Glutamatergic neuron (in vitro differentiated cells): ENCODE measurements at regions not wholly inside any gene's neighbourhood (a gene's known extent, or its start where the extent isn't known, plus 50 kb on each side); places are given as distances from the start of the nearest gene placed in this dataset.

Experiments used
- DNase-seq: peaks from one replicate; pipeline ENCODE4 v3.0.0; 2022
- H3K27ac Mint-ChIP-seq: one replicate; pipeline ENCODE4 v1.8.0; 2020; ENCODE audit warnings: mild to moderate bottlenecking, mixed read lengths, inconsistent platforms; ENCODE audit not compliant: unreplicated experiment
- H3K27me3 Mint-ChIP-seq: one replicate; pipeline ENCODE4 v1.8.0; 2020; ENCODE audit warnings: mild to moderate bottlenecking, moderate library complexity, mixed read lengths, inconsistent platforms; ENCODE audit not compliant: unreplicated experiment
- H3K36me3 Mint-ChIP-seq: one replicate; pipeline ENCODE4 v1.8.0; 2020; ENCODE audit warnings: mild to moderate bottlenecking, mixed read lengths, inconsistent platforms; ENCODE audit not compliant: unreplicated experiment
- H3K4me1 Mint-ChIP-seq: one replicate; pipeline ENCODE4 v1.8.0; 2020; ENCODE audit warnings: mild to moderate bottlenecking, low read depth, mixed read lengths, inconsistent platforms; ENCODE audit not compliant: unreplicated experiment
- H3K4me3 Mint-ChIP-seq: one replicate; pipeline ENCODE4 v1.8.0; 2020; ENCODE audit warnings: mild to moderate bottlenecking, mixed read lengths, inconsistent platforms; ENCODE audit not compliant: unreplicated experiment
- H3K9me3 Mint-ChIP-seq: one replicate; pipeline ENCODE4 v1.8.0; 2020; ENCODE audit warnings: mild to moderate bottlenecking, moderate library complexity, mixed read lengths, inconsistent platforms; ENCODE audit not compliant: unreplicated experiment
- TF ChIP-seq, protein P1 (sequence below): fragments of 200-600 bp; sonication (generic); IDR thresholded peaks from one replicate; pipeline ENCODE4 v1.5.0; 2021; ENCODE audit not compliant: partially characterized antibody, unreplicated experiment

DNA sequence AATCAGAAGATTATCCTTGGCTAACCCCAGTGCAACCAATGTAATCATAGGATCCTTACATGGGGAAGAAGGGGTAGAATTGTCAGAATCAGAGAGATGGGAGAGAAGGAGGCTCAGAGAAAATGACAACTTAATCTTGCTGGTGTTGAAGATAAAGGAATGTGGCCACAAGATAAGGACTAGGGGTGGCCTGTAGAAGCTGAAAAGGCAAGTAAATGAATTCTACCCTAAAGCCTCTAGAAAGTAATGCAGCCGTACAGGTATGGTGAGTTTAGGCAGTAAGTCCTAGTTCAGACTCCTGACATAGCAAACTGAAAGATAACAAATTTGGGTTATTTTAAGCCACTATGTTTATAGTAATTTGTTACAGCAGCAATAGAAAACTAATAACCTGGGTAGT, 718.5 kb downstream of the SLITRK6 start:
- H3K4me3 Mint-ChIP-seq, result no peak overlapping the region
- H3K27me3 Mint-ChIP-seq, result no peaks in the 10 kb centered on the region
- TF ChIP-seq, protein P1, sequence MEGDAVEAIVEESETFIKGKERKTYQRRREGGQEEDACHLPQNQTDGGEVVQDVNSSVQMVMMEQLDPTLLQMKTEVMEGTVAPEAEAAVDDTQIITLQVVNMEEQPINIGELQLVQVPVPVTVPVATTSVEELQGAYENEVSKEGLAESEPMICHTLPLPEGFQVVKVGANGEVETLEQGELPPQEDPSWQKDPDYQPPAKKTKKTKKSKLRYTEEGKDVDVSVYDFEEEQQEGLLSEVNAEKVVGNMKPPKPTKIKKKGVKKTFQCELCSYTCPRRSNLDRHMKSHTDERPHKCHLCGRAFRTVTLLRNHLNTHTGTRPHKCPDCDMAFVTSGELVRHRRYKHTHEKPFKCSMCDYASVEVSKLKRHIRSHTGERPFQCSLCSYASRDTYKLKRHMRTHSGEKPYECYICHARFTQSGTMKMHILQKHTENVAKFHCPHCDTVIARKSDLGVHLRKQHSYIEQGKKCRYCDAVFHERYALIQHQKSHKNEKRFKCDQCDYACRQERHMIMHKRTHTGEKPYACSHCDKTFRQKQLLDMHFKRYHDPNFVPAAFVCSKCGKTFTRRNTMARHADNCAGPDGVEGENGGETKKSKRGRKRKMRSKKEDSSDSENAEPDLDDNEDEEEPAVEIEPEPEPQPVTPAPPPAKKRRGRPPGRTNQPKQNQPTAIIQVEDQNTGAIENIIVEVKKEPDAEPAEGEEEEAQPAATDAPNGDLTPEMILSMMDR, result no peak
- no peak overlapping the region for H3K27ac Mint-ChIP-seq
- DNase-seq, result no peak
- no peaks in the 10 kb centered on the region for H3K36me3 Mint-ChIP-seq
- no peaks in the 10 kb centered on the region for H3K9me3 Mint-ChIP-seq
- H3K4me1 Mint-ChIP-seq, result no peaks in the 10 kb centered on the region

DNA sequence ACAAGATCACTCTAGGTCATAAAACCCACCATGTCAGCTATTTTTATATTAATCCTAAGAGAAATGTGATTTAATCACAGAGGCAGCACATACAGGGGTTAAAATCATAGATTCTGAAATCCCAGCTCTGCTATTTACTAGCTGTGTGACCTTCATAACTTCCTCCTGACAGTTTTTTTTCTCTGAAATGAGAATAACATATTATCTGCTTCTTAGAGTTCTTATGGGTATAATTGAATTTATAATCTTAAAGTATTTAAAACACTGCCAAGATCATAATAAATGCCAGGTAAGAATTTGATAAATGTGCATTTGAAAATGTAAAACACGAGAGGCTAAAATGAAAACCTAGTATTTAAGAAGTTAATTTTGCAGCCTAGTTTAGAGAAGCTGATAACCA, 722.9 kb downstream of the SLITRK6 start:
- TF ChIP-seq, protein P1, result no peak

DNA sequence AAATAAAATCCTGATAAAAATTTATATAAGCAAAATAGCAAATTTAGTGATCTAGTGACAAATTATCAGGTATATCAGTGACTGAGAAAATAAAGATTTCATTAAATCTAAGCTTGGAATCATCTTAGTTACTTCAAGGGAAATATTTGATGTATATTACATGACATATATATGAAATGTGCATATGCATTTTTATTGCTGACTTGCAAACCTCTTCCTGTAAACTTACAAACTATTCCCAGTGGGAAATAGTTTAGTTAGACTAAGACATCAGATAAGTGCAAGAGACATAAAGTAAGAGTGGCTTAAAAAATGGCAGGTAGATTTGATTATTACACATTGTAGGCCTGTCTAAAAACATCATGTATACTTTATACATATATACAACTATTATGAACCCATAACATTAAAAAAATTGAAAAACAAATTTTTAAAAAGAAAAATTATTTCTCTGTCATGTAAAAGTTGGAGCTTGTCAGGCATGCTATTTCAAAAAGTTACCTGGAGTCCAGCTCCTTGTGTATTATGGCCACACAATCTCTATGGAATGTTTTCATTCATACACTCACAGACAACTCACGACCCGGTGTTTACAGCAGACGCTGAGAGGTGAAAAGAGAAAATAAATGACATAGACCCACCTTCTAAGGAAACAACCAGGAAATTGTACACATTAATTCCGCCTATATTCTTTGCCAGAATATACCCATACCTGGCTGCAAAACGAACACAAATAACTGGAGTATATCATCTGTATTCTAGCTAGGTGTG, 724.5 kb downstream of the SLITRK6 start:
- no peak overlapping the region for H3K27ac Mint-ChIP-seq
- no peak for DNase-seq
- no peaks in the 10 kb centered on the region for H3K4me1 Mint-ChIP-seq
- H3K27me3 Mint-ChIP-seq, result no peaks in the 10 kb centered on the region
- H3K4me3 Mint-ChIP-seq, result no peak overlapping the region
- no peaks in the 10 kb centered on the region for H3K36me3 Mint-ChIP-seq
- TF ChIP-seq, protein P1, result no peak
- no peaks in the 10 kb centered on the region for H3K9me3 Mint-ChIP-seq

More for the DNA sequence above, 722.9 kb downstream of the SLITRK6 start:
- Mint-ChIP-seq H3K27ac (no peak overlapping the region), H3K27me3 (no peaks in the 10 kb centered on the region), H3K36me3 (no peaks in the 10 kb centered on the region), H3K4me1 (no peaks in the 10 kb centered on the region), H3K4me3 (no peak overlapping the region), H3K9me3 (no peaks in the 10 kb centered on the region)
- DNase-seq, result no peak

GRCh38 chr13:85068231-85068630, 731.0 kb downstream of the SLITRK6 start:
- no peaks in the 10 kb centered on the region for H3K36me3 Mint-ChIP-seq
- no peak overlapping the region for H3K27ac Mint-ChIP-seq
- no peaks in the 10 kb centered on the region for H3K9me3 Mint-ChIP-seq
- H3K27me3 Mint-ChIP-seq, result no peaks in the 10 kb centered on the region
- no peaks in the 10 kb centered on the region for H3K4me1 Mint-ChIP-seq
- no peak for DNase-seq
- TF ChIP-seq, protein P1, result no peak
- H3K4me3 Mint-ChIP-seq, result no peak overlapping the region

- Mint-ChIP-seq H3K4me1 (no peaks in the 10 kb centered on the region), H3K27me3 (no peaks in the 10 kb centered on the region), H3K27ac (no peak overlapping the region), H3K9me3 (no peaks in the 10 kb centered on the region), H3K4me3 (no peak overlapping the region), H3K36me3 (no peaks in the 10 kb centered on the region)
- TF ChIP-seq, protein P1, result no peak
- DNase-seq, result no peak
These were observed 759.0 kb downstream of the SLITRK6 start for GRCh38 chr13:85040215-85040614.
